ENCODE measurements at regions not wholly inside any gene's neighbourhood (a gene's known extent, or its start where the extent isn't known, plus 50 kb on each side); places are given as distances from the start of the nearest gene placed in this dataset.

GRCh38 chr7:22607180-22607579, 107.2 kb upstream of the STEAP1B start:
- H3K4me3 ChIP-seq (ENCODE audit: low read depth, low read length) = no peak overlapping the region
- TF ChIP-seq CTCF (conservative IDR thresholded peaks at IDR 0.05; ENCODE audit: low read depth, low read length) = no peak
- no peak for DNase-seq (ENCODE audit: low read depth)

GRCh38 chr7:22604246-22604645, 104.3 kb upstream of the STEAP1B start:
- H3K4me3 ChIP-seq (ENCODE audit: low read depth, low read length) = no peak overlapping the region
- DNase-seq (ENCODE audit: low read depth) = no peak
- TF ChIP-seq CTCF (conservative IDR thresholded peaks at IDR 0.05; ENCODE audit: low read depth, low read length) = no peak

DNA sequence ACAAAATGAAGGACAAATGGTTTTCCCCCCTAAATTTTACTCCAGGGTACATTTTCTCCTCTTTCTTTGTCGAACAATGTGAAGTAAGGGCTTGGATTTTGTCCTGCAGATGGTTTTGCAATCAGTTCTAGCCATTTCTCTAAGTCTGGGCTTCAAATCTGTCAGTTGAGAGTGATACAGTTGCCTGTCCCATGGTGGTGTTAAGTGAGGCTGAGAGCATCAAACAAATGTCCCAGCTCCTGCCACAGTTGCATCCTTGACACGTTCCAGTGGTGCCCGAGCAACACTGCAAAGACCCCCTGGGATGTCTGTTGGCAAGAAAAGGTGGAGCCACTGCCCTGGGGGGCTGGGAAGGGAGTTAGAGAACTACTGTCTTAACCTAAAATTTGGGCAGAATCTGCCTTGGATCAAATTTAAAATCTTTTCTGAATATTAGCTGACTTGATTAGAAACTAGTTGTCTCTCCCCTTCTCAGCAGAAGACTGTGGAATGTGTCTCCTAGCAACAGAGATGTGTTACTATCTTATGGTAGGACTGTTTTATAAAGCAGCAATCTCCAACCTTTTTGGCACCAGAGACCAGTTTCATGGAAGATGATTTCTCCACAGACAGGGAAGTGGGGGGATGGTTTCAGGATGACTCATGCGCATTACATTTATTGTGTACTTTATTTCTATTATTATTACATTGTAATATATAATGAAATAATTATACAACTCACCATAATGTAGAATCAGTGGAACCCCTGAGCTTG, 102.0 kb upstream of the STEAP1B start:
- TF ChIP-seq CTCF (conservative IDR thresholded peaks at IDR 0.05; ENCODE audit: low read depth, low read length) = no peak
- H3K4me3 ChIP-seq (ENCODE audit: low read depth, low read length) = no peak overlapping the region
- DNase-seq (ENCODE audit: low read depth) = no peak

- H3K4me3 ChIP-seq (ENCODE audit: low read depth, low read length) = no peak overlapping the region
- no peak for DNase-seq (ENCODE audit: low read depth)
- TF ChIP-seq CTCF (conservative IDR thresholded peaks at IDR 0.05; ENCODE audit: low read depth, low read length) = no peak
Measured at GRCh38 chr7:22601408-22601807, 101.4 kb upstream of the STEAP1B start.

- TF ChIP-seq CTCF (conservative IDR thresholded peaks at IDR 0.05; ENCODE audit: low read depth, low read length) = no peak
- H3K4me3 ChIP-seq (ENCODE audit: low read depth, low read length) = no peak overlapping the region
- DNase-seq (ENCODE audit: low read depth) = no peak
Measured at GRCh38 chr7:22601003-22601402, 101.0 kb upstream of the STEAP1B start.

DNA sequence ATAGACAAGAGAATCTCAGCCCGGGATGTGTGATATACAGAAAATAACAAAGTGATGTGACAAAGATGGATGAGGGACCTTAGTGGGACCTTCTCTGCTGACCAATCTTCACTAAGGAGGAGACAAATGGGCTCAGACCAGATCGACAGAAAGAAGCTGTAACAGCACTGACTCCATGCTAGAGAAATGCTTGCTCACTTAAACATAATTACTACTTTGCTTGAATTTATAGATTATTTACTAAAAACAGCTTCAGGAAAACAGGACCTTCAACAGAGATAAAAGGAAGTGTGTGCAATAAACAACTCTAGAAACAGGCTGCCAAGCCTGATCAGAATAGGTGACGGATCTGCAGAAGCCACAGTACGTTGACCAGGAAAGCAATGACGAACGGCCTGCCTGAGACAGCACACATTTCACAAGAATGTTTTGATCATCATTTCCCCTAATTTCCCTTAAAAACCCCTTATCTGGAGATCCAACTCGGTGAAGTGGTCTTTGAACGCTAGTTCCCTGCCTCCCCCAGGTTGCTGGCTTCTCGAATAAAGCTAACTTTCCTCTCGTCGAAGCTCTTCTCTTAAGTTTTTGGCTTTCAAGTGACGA, 98.4 kb upstream of the STEAP1B start:
- TF ChIP-seq CTCF (conservative IDR thresholded peaks at IDR 0.05; ENCODE audit: low read depth, low read length) = no peak
- H3K4me3 ChIP-seq (ENCODE audit: low read depth, low read length) = no peak overlapping the region
- DNase-seq (ENCODE audit: low read depth) = no peak

DNA sequence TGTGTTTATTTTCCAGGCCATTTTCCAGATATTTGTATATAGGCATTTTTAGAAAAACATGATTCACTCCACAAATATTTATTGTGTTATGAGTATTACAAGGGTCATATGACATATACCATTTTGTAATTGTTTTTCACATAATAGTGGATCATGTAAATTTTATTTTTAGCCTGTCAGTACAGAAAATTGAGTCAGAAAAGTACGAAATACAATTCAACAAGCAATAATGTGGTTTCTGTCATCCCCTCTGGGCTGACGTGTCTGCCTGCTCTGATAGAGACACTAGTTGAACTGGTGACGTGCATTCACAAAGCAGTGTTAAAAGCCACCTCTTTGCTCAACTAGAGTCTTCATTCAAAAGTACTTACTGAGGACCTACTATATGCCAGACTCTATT, 97.9 kb upstream of the STEAP1B start:
- TF ChIP-seq CTCF (conservative IDR thresholded peaks at IDR 0.05; ENCODE audit: low read depth, low read length) = no peak
- no peak overlapping the region for H3K4me3 ChIP-seq (ENCODE audit: low read depth, low read length)
- no peak for DNase-seq (ENCODE audit: low read depth)

Measured in epithelial cell of proximal tubule (primary cell).